Upper lobe of right lung (tissue), 1 donor: ENCODE measurements at regions not wholly inside any gene's neighbourhood (a gene's known extent, or its start where the extent isn't known, plus 50 kb on each side); places are given as distances from the start of the nearest gene placed in this dataset.
A peak's percentile ranks its signal among the peaks of the same experiment; 100 is the strongest.

Experiments used
- ATAC-seq: fragments of 200-7000 bp; cut with Tn5 transposase; one replicate; pipeline ENCODE4 v1.9.1; 2020; ENCODE audit warnings: mild to moderate bottlenecking, moderate library complexity
- DNase-seq: peaks from one replicate; pipeline ENCODE4 v3.0.0-alpha.2; 2020
- H3K27ac ChIP-seq: fragments of 200-600 bp; one replicate; pipeline ENCODE4 v1.8.0; 2022
- H3K27me3 ChIP-seq: fragments of 200-600 bp; one replicate; pipeline ENCODE4 v1.8.0; 2022; ENCODE audit warnings: mild to moderate bottlenecking
- H3K36me3 ChIP-seq: fragments of 200-600 bp; one replicate; pipeline ENCODE4 v1.8.0; 2022
- H3K4me1 ChIP-seq: fragments of 200-600 bp; one replicate; pipeline ENCODE4 v1.8.0; 2022
- H3K4me3 ChIP-seq: fragments of 200-600 bp; one replicate; pipeline ENCODE4 v1.8.0; 2022; ENCODE audit warnings: mild to moderate bottlenecking
- H3K9me3 ChIP-seq: fragments of 200-600 bp; one replicate; pipeline ENCODE4 v1.8.0; 2022
- CTCF ChIP-seq: fragments of 200-600 bp; IDR thresholded peaks from one replicate; pipeline ENCODE4 v1.8.0; 2022; ENCODE audit warnings: antibody characterized with exemption
- intact Hi-C: fragments of 100-400 bp; cut with DNase I; formaldehyde crosslinking; loops from one replicate; pipeline ENCODE4 v1.11.0; 2022
- donor health status: DM: no; HTN: yes; CAD: no; lungs with severe emphysema.

- Histone ChIP-seq H3K4me3 (no peak overlapping the region), H3K27me3 (no peaks in the 10 kb centered on the region), H3K27ac (no peak overlapping the region), H3K36me3 (no peaks in the 10 kb centered on the region), H3K4me1 (no peaks in the 10 kb centered on the region), H3K9me3 (no peaks in the 10 kb centered on the region)
- TF ChIP-seq CTCF = no peak
- DNase-seq (no peak), ATAC-seq (no peak)
- intact Hi-C loops = no loop called here
These were observed 1411.4 kb downstream of the NCAM2 start for GRCh38 chr21:22409571-22409970.

- intact Hi-C loops = no loop called here
- no peak overlapping the region for H3K27ac ChIP-seq
These were observed 1418.3 kb downstream of the NCAM2 start for GRCh38 chr21:22416555-22416954.

GRCh38 chr21:22421416-22422180, 1423.4 kb downstream of the NCAM2 start:
- DNase-seq (no peak), ATAC-seq (no peak)
- Histone ChIP-seq H3K4me3 (no peak overlapping the region), H3K27ac (no peak overlapping the region), H3K4me1 (no peaks in the 10 kb centered on the region), H3K36me3 (no peaks in the 10 kb centered on the region), H3K27me3 (no peaks in the 10 kb centered on the region), H3K9me3 (no peaks in the 10 kb centered on the region)
- intact Hi-C loops = no loop called here
- TF ChIP-seq CTCF = no peak

More at GRCh38 chr21:22416555-22416954, 1418.3 kb downstream of the NCAM2 start:
- DNase-seq = no peak
- no peaks in the 10 kb centered on the region for H3K27me3 ChIP-seq
- ATAC-seq = no peak
- TF ChIP-seq CTCF = no peak
- no peaks in the 10 kb centered on the region for H3K9me3 ChIP-seq
- H3K4me1 ChIP-seq = no peaks in the 10 kb centered on the region
- H3K36me3 ChIP-seq = no peaks in the 10 kb centered on the region
- no peak overlapping the region for H3K4me3 ChIP-seq

- intact Hi-C loops = no loop called here
- no peaks in the 10 kb centered on the region for H3K27me3 ChIP-seq
- ATAC-seq (no peak), DNase-seq (no peak)
- no peaks in the 10 kb centered on the region for H3K9me3 ChIP-seq
- no peaks in the 10 kb centered on the region for H3K36me3 ChIP-seq
- H3K27ac ChIP-seq = no peak overlapping the region
- no peaks in the 10 kb centered on the region for H3K4me1 ChIP-seq
- TF ChIP-seq CTCF = peak; percentile 4
- no peak overlapping the region for H3K4me3 ChIP-seq
These were observed 1440.3 kb downstream of the NCAM2 start for GRCh38 chr21:22438428-22439086.

- no peak overlapping the region for H3K4me3 ChIP-seq
- intact Hi-C loops = no loop called here
- ATAC-seq (no peak), DNase-seq (no peak)
- no peaks in the 10 kb centered on the region for H3K27me3 ChIP-seq
- H3K4me1 ChIP-seq = no peaks in the 10 kb centered on the region
- H3K36me3 ChIP-seq = no peaks in the 10 kb centered on the region
- no peak overlapping the region for H3K27ac ChIP-seq
- TF ChIP-seq CTCF = no peak
- H3K9me3 ChIP-seq = no peaks in the 10 kb centered on the region
These were observed 1446.8 kb downstream of the NCAM2 start for GRCh38 chr21:22444990-22445389.
